GM18519 (cell line): ENCODE measurements at regions not wholly inside any gene's neighbourhood (a gene's known extent, or its start where the extent isn't known, plus 50 kb on each side); places are given as distances from the start of the nearest gene placed in this dataset.

ENCODE experiments used
- ATAC-seq: cut with Tn5 transposase; IDR thresholded peaks from one replicate; pipeline ENCODE4 v1.9.1; 2021; ENCODE audit warnings: mild to moderate bottlenecking, moderate library complexity; ENCODE audit not compliant: unreplicated experiment, low FRiP score

DNA sequence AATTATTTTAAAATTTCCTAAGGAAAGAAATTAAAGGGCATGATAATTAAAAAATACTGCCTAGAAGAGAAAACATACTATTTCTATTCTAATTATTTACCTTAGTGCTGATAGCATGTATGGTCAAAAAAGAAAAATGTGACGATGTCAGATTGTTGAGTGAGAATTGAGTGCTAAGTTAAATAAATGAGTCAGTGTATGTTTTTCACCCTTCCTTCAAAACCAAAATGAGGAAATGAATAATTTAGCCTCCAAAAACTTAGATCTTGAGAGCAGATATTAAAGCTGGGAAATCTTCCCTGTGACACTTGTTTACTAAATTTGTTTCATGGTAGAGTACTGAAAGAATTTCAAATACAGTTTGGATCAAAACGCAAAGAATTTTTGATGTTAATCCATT lies 58.6 kb upstream of the NYAP2 start:
- no peak for ATAC-seq

GRCh38 chr2:225337183-225337582 lies 62.3 kb upstream of the NYAP2 start:
- ATAC-seq = no peak

DNA sequence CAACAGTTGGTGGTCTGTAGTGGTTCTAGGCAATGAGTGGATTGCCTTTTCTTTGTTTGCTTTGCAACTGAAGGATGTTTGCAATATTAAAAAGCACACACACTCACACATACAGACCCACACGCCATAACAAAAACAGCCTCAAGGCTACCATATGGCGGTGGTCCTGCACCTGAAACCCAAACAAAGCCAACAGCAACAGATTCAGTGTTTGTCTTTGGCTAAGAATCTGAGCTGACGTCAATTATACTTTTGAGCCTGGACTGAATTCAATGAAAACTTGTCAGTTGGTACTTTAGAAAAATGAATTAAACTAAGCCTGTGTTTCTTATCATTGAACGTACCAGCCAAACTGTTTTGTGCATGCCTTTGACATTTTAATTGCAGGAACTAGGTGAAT lies 65.0 kb upstream of the NYAP2 start:
- ATAC-seq = no peak

- ATAC-seq = no peak
These were observed 71.3 kb upstream of the NYAP2 start for GRCh38 chr2:225328192-225328591.

GRCh38 chr2:225326969-225327368 lies 72.5 kb upstream of the NYAP2 start:
- ATAC-seq = no peak

GRCh38 chr2:225319872-225320271 lies 79.6 kb upstream of the NYAP2 start:
- no peak for ATAC-seq

DNA sequence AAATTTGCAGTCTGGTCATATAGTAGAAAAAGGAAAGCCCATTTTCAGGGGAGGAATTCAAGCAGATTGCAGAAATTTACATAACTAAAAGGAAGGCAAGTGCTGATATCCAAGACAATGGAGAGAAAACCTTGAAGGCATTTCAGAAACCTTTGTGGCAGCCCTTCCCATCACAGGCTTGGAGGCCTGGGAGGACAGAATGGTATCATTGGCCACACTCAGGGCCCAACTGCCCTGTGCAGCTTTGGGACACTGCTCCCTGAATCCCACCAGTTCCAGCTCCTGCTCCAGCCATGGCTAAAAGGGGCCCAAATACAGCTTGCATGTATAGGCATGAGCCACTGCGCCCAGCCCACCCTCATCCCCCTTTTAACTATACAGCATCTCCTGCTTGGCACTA lies 81.1 kb upstream of the NYAP2 start:
- no peak for ATAC-seq

DNA sequence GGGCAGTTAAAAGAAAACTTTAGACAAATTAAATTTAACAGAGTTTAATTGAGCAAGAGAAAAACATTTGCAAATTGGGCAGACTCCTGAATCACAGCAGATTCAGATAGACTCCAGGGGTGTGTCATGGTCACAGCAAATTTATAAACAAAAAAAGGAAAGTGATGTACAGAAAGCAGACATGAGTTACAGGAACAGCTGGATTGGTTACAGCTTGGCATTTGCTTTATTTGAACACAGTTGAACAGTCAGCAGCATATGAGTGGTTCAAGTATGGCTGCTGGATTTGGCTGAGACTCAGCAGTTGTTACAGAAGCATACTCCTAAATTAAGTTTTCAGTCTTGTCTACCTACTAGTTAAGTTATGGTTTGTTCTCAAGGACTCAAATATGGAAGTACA lies 82.3 kb upstream of the NYAP2 start:
- no peak for ATAC-seq

DNA sequence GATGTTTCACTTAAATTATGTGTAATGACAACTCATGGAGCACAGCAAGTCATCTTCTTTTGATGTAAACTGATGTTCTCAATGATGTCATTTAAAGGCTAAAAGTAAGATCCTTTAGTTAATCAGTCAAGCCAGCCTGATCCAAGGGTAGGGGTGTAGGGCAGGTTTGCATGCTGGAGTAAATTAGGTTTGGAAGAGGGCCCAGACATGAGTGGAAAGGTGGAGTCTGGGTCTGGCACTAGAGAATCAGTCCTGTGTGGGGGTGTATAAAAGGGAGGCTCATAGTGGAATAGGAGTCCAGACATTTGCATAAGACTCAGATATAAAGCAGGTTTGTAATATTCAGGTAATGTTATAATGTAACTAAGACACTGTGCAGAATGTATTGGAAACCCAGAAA lies 88.8 kb upstream of the NYAP2 start:
- no peak for ATAC-seq

DNA sequence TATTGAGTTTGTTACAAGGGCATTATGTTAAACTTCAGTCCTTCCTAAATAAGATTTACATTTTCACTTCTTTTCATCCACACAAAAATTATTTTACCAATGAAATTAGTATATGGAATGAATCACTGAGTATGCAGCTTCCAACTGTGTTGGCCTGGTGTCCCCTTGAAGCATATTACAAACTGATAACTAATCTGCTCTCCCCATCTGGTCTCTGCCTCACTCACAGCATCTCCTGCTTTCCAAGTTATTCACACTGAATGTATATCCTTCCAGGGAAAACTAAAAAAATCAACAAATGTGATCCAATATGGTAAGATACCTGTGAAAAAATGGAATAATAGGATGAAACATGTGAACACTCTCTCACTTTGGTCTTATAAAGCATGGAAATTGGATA lies 90.0 kb upstream of the NYAP2 start:
- ATAC-seq = no peak

- no peak for ATAC-seq
These were observed 102.6 kb upstream of the NYAP2 start for GRCh38 chr2:225296951-225297350.

- no peak for ATAC-seq
These were observed 104.4 kb upstream of the NYAP2 start for GRCh38 chr2:225295102-225295501.

DNA sequence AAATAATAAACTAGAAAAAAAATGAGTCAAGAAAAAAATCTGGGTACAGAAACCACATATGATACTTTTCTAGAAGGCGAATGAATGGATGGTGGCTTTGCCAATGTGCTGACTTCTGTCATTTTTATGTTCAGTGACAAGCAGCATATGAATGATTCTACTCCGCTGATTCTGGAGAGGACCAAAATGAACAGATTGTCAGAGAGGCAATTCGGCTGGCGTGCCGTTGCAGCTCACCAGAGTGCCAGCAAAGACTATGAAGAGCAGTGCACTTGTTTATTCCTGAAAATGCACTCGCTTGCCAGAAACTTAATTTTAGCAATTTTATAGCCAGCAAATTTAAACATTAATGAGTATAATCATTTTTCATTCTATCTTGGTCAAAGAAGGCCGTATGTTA lies 105.9 kb upstream of the NYAP2 start:
- ATAC-seq = no peak

DNA sequence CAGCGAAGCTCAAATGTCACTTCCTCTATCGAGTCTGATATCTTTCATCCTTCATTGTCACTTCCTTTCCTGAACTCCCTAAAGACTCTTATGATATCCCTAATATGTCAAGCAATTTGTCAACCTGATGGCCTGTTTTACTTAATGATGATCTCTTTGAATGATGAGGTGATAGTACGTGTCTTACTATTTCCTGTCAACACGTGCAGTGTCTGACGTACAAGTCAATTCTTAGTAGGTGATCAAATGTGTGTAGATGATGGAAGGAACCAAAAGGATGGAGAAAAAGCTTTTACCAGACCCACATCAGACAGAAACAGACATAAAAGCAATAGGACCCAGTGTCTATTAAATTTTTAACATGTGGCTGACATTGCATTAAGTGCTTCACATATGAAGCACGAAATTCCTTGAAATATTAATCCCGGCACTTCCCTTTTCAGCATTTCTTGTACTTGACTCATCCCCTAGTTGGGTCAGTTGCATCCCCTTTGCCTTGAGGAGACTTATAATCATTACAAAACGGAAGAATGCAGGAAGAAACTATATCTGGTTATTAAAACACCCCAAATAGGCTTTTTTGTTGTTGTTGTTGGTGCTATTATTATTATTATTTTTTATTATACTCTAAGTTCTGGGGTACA lies 108.6 kb upstream of the NYAP2 start:
- ATAC-seq = no peak

DNA sequence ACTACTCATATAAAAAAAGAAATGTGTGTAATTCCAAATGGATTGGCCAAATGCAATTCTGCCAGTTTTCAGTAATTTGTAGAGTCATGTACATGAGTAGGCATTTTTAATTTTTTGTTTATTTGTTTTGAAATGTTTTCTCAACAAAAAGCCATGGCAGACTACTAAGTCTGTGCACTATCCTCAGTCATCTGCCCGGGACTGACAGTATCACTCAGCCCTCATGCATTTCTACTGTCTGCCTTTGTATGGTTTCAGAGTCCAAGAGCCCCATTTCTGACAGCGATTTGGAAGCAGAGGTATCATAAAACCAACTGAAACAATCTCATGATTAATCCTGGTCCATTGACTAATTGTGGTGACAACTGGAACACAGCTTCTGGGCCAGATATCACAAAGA lies 109.9 kb upstream of the NYAP2 start:
- no peak for ATAC-seq

GRCh38 chr2:225288986-225289385 lies 110.5 kb upstream of the NYAP2 start:
- ATAC-seq = no peak

DNA sequence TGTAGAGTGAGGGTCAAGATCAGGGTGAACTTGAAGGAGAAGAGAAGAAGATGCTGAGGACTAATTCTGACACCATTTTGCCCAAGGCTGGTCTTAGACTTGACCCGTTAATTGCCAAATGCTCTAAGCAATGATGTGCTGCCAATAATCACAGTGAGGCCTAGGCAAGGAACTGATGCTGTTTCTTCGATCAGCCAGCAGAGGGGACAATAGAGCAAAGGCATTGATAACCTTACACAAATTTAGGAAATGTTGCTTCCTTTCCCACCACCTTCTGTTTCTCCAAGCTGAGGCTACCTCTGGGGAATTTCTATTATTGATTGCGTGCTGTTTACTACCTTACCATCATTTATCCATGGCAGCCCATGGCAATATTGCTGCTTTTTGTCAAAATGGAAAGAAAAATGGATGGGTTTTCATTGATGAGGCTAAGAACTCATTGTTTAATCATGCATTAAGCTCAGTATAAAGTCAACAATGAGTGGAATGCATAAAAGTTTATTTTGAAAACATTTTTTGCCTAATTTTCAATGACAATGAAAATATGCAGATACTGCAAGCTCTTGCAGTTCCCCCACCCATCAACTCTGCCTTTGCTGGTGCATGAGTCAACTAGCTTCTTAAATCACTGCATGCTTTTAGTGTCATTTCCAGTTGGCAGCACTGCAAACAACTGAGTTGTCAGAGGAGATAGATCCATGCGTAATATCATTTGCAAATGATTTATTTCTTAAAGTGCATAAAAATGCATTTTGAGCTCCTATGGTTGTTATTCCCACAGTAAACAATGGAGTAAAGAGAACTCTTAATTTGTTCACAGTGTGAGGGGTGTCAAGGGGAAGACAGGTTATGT lies 116.4 kb upstream of the NYAP2 start:
- ATAC-seq = peak; percentile 81

DNA sequence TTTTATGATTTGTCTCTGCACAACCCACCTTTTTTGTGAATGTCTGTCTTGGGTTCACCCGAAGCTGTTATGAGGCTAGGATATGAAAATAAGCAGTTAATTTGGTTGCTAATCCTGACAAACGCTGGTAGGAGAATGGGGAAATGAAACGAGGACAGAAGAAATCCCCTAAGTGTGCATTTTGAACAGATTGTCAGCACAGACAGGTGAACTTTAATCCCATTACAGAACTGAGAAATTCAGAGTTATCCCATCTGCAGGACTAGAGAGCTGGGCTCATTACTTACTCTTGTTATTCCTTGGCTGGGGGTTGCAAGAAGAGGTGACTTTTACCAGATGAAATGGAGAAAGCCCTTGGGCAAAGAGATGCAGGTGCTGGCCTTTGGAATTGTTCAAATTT lies 123.3 kb upstream of the NYAP2 start:
- ATAC-seq = peak; percentile 88

DNA sequence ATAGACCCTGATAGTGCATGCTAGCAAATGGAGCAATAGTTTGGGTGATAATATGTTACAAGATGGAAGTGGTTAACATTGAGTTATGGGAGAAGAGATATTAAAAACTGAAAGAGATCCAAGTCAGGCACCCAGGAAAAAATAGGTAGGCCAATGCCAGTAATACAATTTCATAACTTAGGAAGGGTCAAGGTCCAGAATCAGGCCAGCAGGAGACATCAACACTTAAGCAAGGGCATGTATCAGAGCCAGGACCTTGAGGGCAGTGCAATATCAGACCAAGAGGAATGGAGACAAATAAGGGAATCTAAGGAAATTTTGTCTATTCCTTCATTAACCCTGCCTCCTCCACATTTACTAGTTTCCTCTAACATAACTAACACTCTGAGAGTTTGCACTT lies 124.1 kb upstream of the NYAP2 start:
- ATAC-seq = no peak

DNA sequence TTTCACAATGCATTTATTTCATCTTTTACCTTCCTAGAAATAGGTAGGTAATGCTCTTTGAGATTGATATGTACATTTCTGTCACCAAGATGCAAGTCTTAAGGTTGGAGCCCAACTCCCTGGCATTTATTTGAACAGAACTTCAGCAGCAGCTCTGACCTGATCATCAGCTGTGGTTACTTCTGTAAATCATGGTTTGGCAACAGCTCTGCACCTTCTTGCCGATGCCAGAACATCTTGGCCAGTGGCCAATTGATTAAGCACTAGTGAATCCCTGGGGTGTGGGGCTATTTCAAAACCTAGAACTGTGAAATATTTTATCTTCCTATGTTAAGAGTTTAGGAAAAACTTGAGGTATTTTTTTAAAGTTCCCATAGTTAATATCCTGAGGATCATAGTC lies 124.8 kb upstream of the NYAP2 start:
- ATAC-seq = no peak

GRCh38 chr2:225272173-225272572 lies 127.3 kb upstream of the NYAP2 start:
- no peak for ATAC-seq

- ATAC-seq = peak; percentile 100
These were observed 128.6 kb upstream of the NYAP2 start for GRCh38 chr2:225270861-225271260.
